Iris pigment epithelial cell (primary cell): ENCODE measurements at regions not wholly inside any gene's neighbourhood (a gene's known extent, or its start where the extent isn't known, plus 50 kb on each side); places are given as distances from the start of the nearest gene placed in this dataset.
A peak's percentile ranks its signal among the peaks of the same experiment; 100 is the strongest.
"Not testable (repeated sequence)": the region's sequence is repeated elsewhere in the genome, so short reads cannot be mapped to it uniquely, and the experiment has no call there.

Experiments used
- DNase-seq: peaks from one replicate; pipeline ENCODE4 v3.0.0-alpha.2; 2011; ENCODE audit warnings: low read depth

GRCh38 chr4:31649878-31650277, 929.7 kb downstream of the PCDH7 start:
- no peak for DNase-seq

GRCh38 chr4:31651541-31651940, 931.4 kb downstream of the PCDH7 start:
- no peak for DNase-seq

- DNase-seq = peak; percentile 54
These were observed 935.2 kb downstream of the PCDH7 start for GRCh38 chr4:31655328-31655727.

- peak; percentile 29 for DNase-seq
These were observed 937.8 kb downstream of the PCDH7 start for GRCh38 chr4:31657859-31658570.

- no peak for DNase-seq
These were observed 940.7 kb downstream of the PCDH7 start for GRCh38 chr4:31660916-31661315.

GRCh38 chr4:31662951-31663350, 942.8 kb downstream of the PCDH7 start:
- DNase-seq = no peak

- DNase-seq = no peak
These were observed 947.5 kb downstream of the PCDH7 start for GRCh38 chr4:31667686-31668085.

GRCh38 chr4:31674313-31674947, 954.3 kb downstream of the PCDH7 start:
- DNase-seq = peak; percentile 4

- DNase-seq = no peak
These were observed 958.2 kb downstream of the PCDH7 start for GRCh38 chr4:31678356-31678755.

- peak; percentile 2 for DNase-seq
These were observed 962.6 kb downstream of the PCDH7 start for GRCh38 chr4:31682796-31683195.

GRCh38 chr4:31687717-31688342, 967.7 kb downstream of the PCDH7 start:
- no peak for DNase-seq

GRCh38 chr4:31692399-31692940, 972.3 kb downstream of the PCDH7 start:
- no peak for DNase-seq

- no peak for DNase-seq
These were observed 981.1 kb downstream of the PCDH7 start for GRCh38 chr4:31701256-31701655.

GRCh38 chr4:31702326-31702725, 982.2 kb downstream of the PCDH7 start:
- no peak for DNase-seq

- DNase-seq = no peak
These were observed 994.1 kb downstream of the PCDH7 start for GRCh38 chr4:31714238-31714637.

- DNase-seq = no peak
These were observed 995.1 kb downstream of the PCDH7 start for GRCh38 chr4:31715302-31715701.

GRCh38 chr4:31727030-31727429, 1006.9 kb downstream of the PCDH7 start:
- no peak for DNase-seq

GRCh38 chr4:31735004-31735403, 1014.8 kb downstream of the PCDH7 start:
- no peak for DNase-seq

- no peak for DNase-seq
These were observed 1017.2 kb downstream of the PCDH7 start for GRCh38 chr4:31737419-31737818.

GRCh38 chr4:31741326-31741725, 1021.2 kb downstream of the PCDH7 start:
- DNase-seq = no peak

GRCh38 chr4:31748382-31748781, 1028.2 kb downstream of the PCDH7 start:
- no peak for DNase-seq

- not testable (repeated sequence) for DNase-seq
These were observed 1030.4 kb downstream of the PCDH7 start for GRCh38 chr4:31750581-31750980.

GRCh38 chr4:31755751-31756150, 1035.6 kb downstream of the PCDH7 start:
- no peak for DNase-seq
